HEK293T (cell line): ENCODE measurements at regions not wholly inside any gene's neighbourhood (a gene's known extent, or its start where the extent isn't known, plus 50 kb on each side); places are given as distances from the start of the nearest gene placed in this dataset.

ENCODE experiments used
- BHLHE40 ChIP-seq: fragments of 450-650 bp; IDR thresholded peaks from 2 replicates; pipeline ENCODE4 v1.6.1; 2016; ENCODE audit warnings: mild to moderate bottlenecking, moderate library complexity, borderline replicate concordance
- CTBP1 ChIP-seq: fragments of 450-650 bp; IDR thresholded peaks from 2 replicates; pipeline ENCODE4 v1.6.1; 2016; ENCODE audit warnings: borderline replicate concordance
- ELF4 ChIP-seq: fragments of 450-650 bp; IDR thresholded peaks from 2 replicates; pipeline ENCODE4 v1.6.1; 2017; ENCODE audit warnings: antibody characterized with exemption
- FOXA1 ChIP-seq: fragments of 450-650 bp; IDR thresholded peaks from 2 replicates; pipeline ENCODE4 v1.6.1; 2016; ENCODE audit warnings: mild to moderate bottlenecking
- FOXK2 ChIP-seq: fragments of 450-650 bp; IDR thresholded peaks from 2 replicates; pipeline ENCODE4 v1.6.1; 2016; ENCODE audit warnings: mild to moderate bottlenecking
- FOXM1 ChIP-seq: fragments of 450-650 bp; IDR thresholded peaks from 2 replicates; pipeline ENCODE4 v1.6.1; 2017; ENCODE audit warnings: mild to moderate bottlenecking, borderline replicate concordance
- HDGF ChIP-seq: fragments of 450-650 bp; IDR thresholded peaks from 2 replicates; pipeline ENCODE4 v1.6.1; 2017; ENCODE audit warnings: antibody characterized with exemption, borderline replicate concordance
- NFRKB ChIP-seq: fragments of 450-650 bp; IDR thresholded peaks from 2 replicates; pipeline ENCODE4 v1.6.1; 2016; ENCODE audit warnings: mild to moderate bottlenecking, moderate library complexity
- SP1 ChIP-seq: fragments of 450-650 bp; IDR thresholded peaks from 2 replicates; pipeline ENCODE4 v1.6.1; 2017
- SUZ12 ChIP-seq: fragments of 450-650 bp; IDR thresholded peaks from 2 replicates; pipeline ENCODE4 v1.6.1; 2016; ENCODE audit warnings: mild to moderate bottlenecking
- TARDBP ChIP-seq: fragments of 450-650 bp; IDR thresholded peaks from 2 replicates; pipeline ENCODE4 v1.6.1; 2016
- ZNF384 ChIP-seq: fragments of 450-650 bp; IDR thresholded peaks from 2 replicates; pipeline ENCODE4 v1.6.1; 2016

- no peak for TF ChIP-seq SUZ12
- no peak for TF ChIP-seq BHLHE40
- no peak for TF ChIP-seq FOXA1
- no peak for TF ChIP-seq FOXM1
- TF ChIP-seq NFRKB, result no peak
- no peak for TF ChIP-seq ZNF384
- no peak for TF ChIP-seq TARDBP
- TF ChIP-seq ELF4, result no peak
- no peak for TF ChIP-seq SP1
- TF ChIP-seq HDGF, result no peak
- TF ChIP-seq CTBP1, result no peak
- TF ChIP-seq FOXK2, result no peak
These were observed 1863.1 kb upstream of the WWC1 start for GRCh38 chr5:166428264-166428803.
